IMR-90 (cell line): ENCODE measurements at regions not wholly inside any gene's neighbourhood (a gene's known extent, or its start where the extent isn't known, plus 50 kb on each side); places are given as distances from the start of the nearest gene placed in this dataset.

Experiments
- ATAC-seq: fragments of 200-7000 bp; cut with Tn5 transposase; 2 replicates; pipeline ENCODE4 v1.9.1; 2020; ENCODE audit warnings: low read depth, mild to moderate bottlenecking, moderate library complexity
- BruUV-seq: library from RNA; stranded (reverse); fragments of 400-500 nt; replicated peaks from 2 replicates; lab custom pipeline; 2021; lab: Mats Ljungman, UMichigan
- CTCF ChIA-PET: fragments of 300-600 bp; formaldehyde crosslinking; extraction: SDS; loops from one replicate; lab custom pipeline; 2021; ENCODE audit warnings: antibody characterized with exemption; lab: Yijun Ruan, JAX
- POLR2A ChIA-PET: fragments of 300-600 bp; sonication (Branson Sonifier 250); formaldehyde crosslinking; loops from one replicate; lab custom pipeline; 2022; ENCODE audit warnings: antibody characterized with exemption; ENCODE audit not compliant: unreplicated experiment; lab: Charles Lee
- DNase-seq: peaks from one replicate; pipeline ENCODE4 v3.0.0; 2013
- H2AFZ ChIP-seq: replicated peaks from 2 replicates; pipeline ENCODE3; 2013; ENCODE audit warnings: low read length, mild to moderate bottlenecking; ENCODE audit not compliant: poor library complexity
- H2AK5ac ChIP-seq: 2 replicates; pipeline ENCODE4 v1.6.1; 2013; ENCODE audit warnings: low read depth, low read length, inconsistent platforms
- H2AK9ac ChIP-seq: replicated peaks from 2 replicates; pipeline ENCODE3; 2013; ENCODE audit warnings: mild to moderate bottlenecking, low read depth, low read length, moderate library complexity; ENCODE audit not compliant: poor library complexity
- H2BK120ac ChIP-seq: 2 replicates; pipeline ENCODE4 v1.6.1; 2013; ENCODE audit warnings: low read depth, low read length, inconsistent platforms
- H2BK15ac ChIP-seq: 3 replicates; pipeline ENCODE4 v1.6.1; 2013; ENCODE audit warnings: low read depth, low read length, inconsistent platforms
- H2BK20ac ChIP-seq: 2 replicates; pipeline ENCODE4 v1.6.1; 2013; ENCODE audit warnings: low read depth, mild to moderate bottlenecking, inconsistent platforms, low read length, moderate library complexity
- H2BK5ac ChIP-seq: 2 replicates; pipeline ENCODE4 v1.6.1; 2013; ENCODE audit warnings: mild to moderate bottlenecking, low read depth, low read length, inconsistent platforms; ENCODE audit not compliant: poor library complexity, severe bottlenecking
- H3K14ac ChIP-seq: replicated peaks from 2 replicates; pipeline ENCODE4 v1.6.1; 2013; ENCODE audit warnings: low read depth, low read length, inconsistent platforms
- H3K18ac ChIP-seq: 2 replicates; pipeline ENCODE4 v1.6.1; 2013; ENCODE audit warnings: low read depth, low read length, control low read depth
- H3K23ac ChIP-seq: 2 replicates; pipeline ENCODE4 v1.6.1; 2013; ENCODE audit warnings: low read depth, low read length, inconsistent platforms
- H3K27ac ChIP-seq: 2 replicates; pipeline ENCODE4 v1.5.1; 2013; ENCODE audit warnings: mild to moderate bottlenecking, control low read depth, low read length; ENCODE audit not compliant: insufficient read depth
- H3K27me3 ChIP-seq: 2 replicates; pipeline ENCODE4 v1.6.1; 2013; ENCODE audit warnings: low read length; ENCODE audit not compliant: control insufficient read depth, insufficient read depth
- H3K36me3 ChIP-seq: 2 replicates; pipeline ENCODE4 v1.6.1; 2013; ENCODE audit warnings: low read length, mixed read lengths; ENCODE audit not compliant: control insufficient read depth, insufficient read depth
- H3K4ac ChIP-seq: 2 replicates; pipeline ENCODE4 v1.6.1; 2013; ENCODE audit warnings: low read depth, low read length, inconsistent platforms
- H3K4me1 ChIP-seq: 2 replicates; pipeline ENCODE4 v1.6.1; 2013; ENCODE audit warnings: low read length, mixed read lengths; ENCODE audit not compliant: control insufficient read depth, insufficient read depth
- H3K4me2 ChIP-seq: 2 replicates; pipeline ENCODE4 v1.6.1; 2013; ENCODE audit warnings: low read depth, mild to moderate bottlenecking, control low read depth, low read length, moderate library complexity
- H3K4me3 ChIP-seq: 2 replicates; pipeline ENCODE4 v1.5.1; 2013; ENCODE audit warnings: low read depth, mild to moderate bottlenecking, control low read depth, low read length, moderate library complexity; ENCODE audit not compliant: insufficient read depth
- H3K56ac ChIP-seq: 2 replicates; pipeline ENCODE4 v1.6.1; 2013; ENCODE audit warnings: low read length, inconsistent platforms; ENCODE audit not compliant: insufficient read depth; ENCODE audit errors: extremely low read depth
- H3K79me1 ChIP-seq, 2 experiments: 2 replicates each; pipeline ENCODE4 v1.6.1; 2013; ENCODE audit warnings: low read length in 2 of 2, inconsistent platforms in 1 of 2, low read depth in 1 of 2
- H3K9ac ChIP-seq: 2 replicates; pipeline ENCODE4 v1.6.1; 2013; ENCODE audit warnings: low read depth, low read length, control low read depth
- H3K9me1 ChIP-seq: 2 replicates; pipeline ENCODE4 v1.6.1; 2013; ENCODE audit warnings: low read length, inconsistent platforms; ENCODE audit not compliant: insufficient read depth
- H3K9me3 ChIP-seq: 2 replicates; pipeline ENCODE4 v1.6.1; 2013; ENCODE audit warnings: low read length; ENCODE audit not compliant: control insufficient read depth, insufficient read depth
- H4K20me1 ChIP-seq: 2 replicates; pipeline ENCODE4 v1.6.1; 2013; ENCODE audit warnings: low read length, inconsistent platforms; ENCODE audit not compliant: insufficient read depth
- H4K5ac ChIP-seq: 2 replicates; pipeline ENCODE4 v1.6.1; 2013; ENCODE audit warnings: mild to moderate bottlenecking, low read depth, low read length, control low read depth
- H4K8ac ChIP-seq, 2 experiments: 2 replicates each; pipeline ENCODE4 v1.6.1; 2013; ENCODE audit warnings: low read depth in 2 of 2, low read length in 2 of 2, control low read depth in 1 of 2, inconsistent platforms in 1 of 2
- H4K91ac ChIP-seq: 2 replicates; pipeline ENCODE4 v1.6.1; 2013; ENCODE audit warnings: low read depth, low read length, inconsistent platforms; ENCODE audit not compliant: insufficient read depth
- MAFK ChIP-seq: IDR thresholded peaks from 2 replicates; pipeline ENCODE4 v1.6.1; 2012; ENCODE audit warnings: low read depth, low read length, improper control_type of control experiment
- MAZ ChIP-seq: IDR thresholded peaks from 2 replicates; pipeline ENCODE4 v1.6.1; 2012; ENCODE audit warnings: low read depth, mild to moderate bottlenecking, low read length, improper control_type of control experiment, moderate library complexity, borderline replicate concordance
- RCOR1 ChIP-seq: IDR thresholded peaks from 2 replicates; pipeline ENCODE4 v1.6.1; 2012; ENCODE audit warnings: mild to moderate bottlenecking, low read length, improper control_type of control experiment; ENCODE audit not compliant: insufficient replicate concordance
- WGBS, 2 experiments: methylation state at CpG; one replicate each; pipeline versions ENCODE4 v1.1.5 to v1.1.7; 2013; ENCODE audit warnings: missing lambda C conversion rate in 2 of 2; ENCODE audit not compliant: insufficient read length in 1 of 2; ENCODE audit errors: extremely low coverage in 2 of 2; 5-methylcytosine and 5-hydroxymethylcytosine counted together
- dilution Hi-C: fragments of 300-500 bp; cut with HindIII; formaldehyde crosslinking; loops from one replicate; pipeline ENCODE4 v1.14.3; 2018; ENCODE audit warnings: low sequenced_read_pairs; ENCODE audit not compliant: unreplicated experiment
- in situ Hi-C: fragments of 300-500 bp; cut with MboI; formaldehyde crosslinking; loops from 3 replicates; pipeline ENCODE4 v1.14.3; 2019; ENCODE audit warnings: low sequenced_read_pairs, inconsistent platforms, mixed read lengths
- intact Hi-C: fragments of 100-400 bp; cut with micrococcal nuclease; formaldehyde crosslinking; loops from 2 replicates; pipeline ENCODE4 v1.10.0; 2022

- no peak overlapping the region for H3K4me3 ChIP-seq
- H3K36me3 ChIP-seq: no peaks in the 10 kb centered on the region
- H2BK20ac ChIP-seq: no peak overlapping the region
- no peak overlapping the region for H2BK120ac ChIP-seq
- no peak overlapping the region for H2BK15ac ChIP-seq
- no TSS peak for BruUV-seq
- H2AFZ ChIP-seq: no peak overlapping the region
- TF ChIP-seq RCOR1 (no peak), MAZ (no peak), MAFK (no peak)
- intact Hi-C loops: no loop called here
- DNase-seq (no peak), ATAC-seq (no peak)
- H3K9me1 ChIP-seq: no peaks in the 10 kb centered on the region
- in situ Hi-C loops: no loop called here
- no peak overlapping the region for H2AK9ac ChIP-seq
- H3K27me3 ChIP-seq: peaks cover 2% of the 10 kb centered on the region
- ChIA-PET POLR2A (no interaction called here), CTCF (no interaction called here)
- H3K14ac ChIP-seq: no peak overlapping the region
- no peak overlapping the region for H4K5ac ChIP-seq
- H3K23ac ChIP-seq: no peak overlapping the region
- H3K79me1 ChIP-seq: no peaks in the 10 kb centered on the region
- H3K56ac ChIP-seq: no peak overlapping the region
- no peak overlapping the region for H2AK5ac ChIP-seq
- no peak overlapping the region for H3K4me2 ChIP-seq
- dilution Hi-C loops: no loop called here
- no peak overlapping the region for H3K27ac ChIP-seq
- no peak overlapping the region for H4K91ac ChIP-seq
- WGBS, 2 experiments: no CpG with 5 or more reads among the region's 1 CpG
- no peaks in the 10 kb centered on the region for H3K9me3 ChIP-seq
- H4K20me1 ChIP-seq: no peaks in the 10 kb centered on the region
- H2BK5ac ChIP-seq: no peak overlapping the region
- no peak overlapping the region for H3K9ac ChIP-seq
- no peaks in the 10 kb centered on the region; the same call in 1 of the 2 replicates for H3K4me1 ChIP-seq
- H3K18ac ChIP-seq: no peak overlapping the region
- H4K8ac ChIP-seq: no peak overlapping the region
- no peak overlapping the region for H3K4ac ChIP-seq
Observed at GRCh38 chr4:127448986-127449385, 183.8 kb upstream of the INTU start.
